COLO668 (cell line): ENCODE measurements at regions not wholly inside any gene's neighbourhood (a gene's known extent, or its start where the extent isn't known, plus 50 kb on each side); places are given as distances from the start of the nearest gene placed in this dataset.
"Not testable (repeated sequence)": the region's sequence is repeated elsewhere in the genome, so short reads cannot be mapped to it uniquely, and the experiment has no call there.

Source experiments
- DNase-seq: peaks from one replicate; lab custom pipeline; 2025; ENCODE audit not compliant: unreplicated experiment; lab: John Stamatoyannopoulos, UW

- DNase-seq, result no peak
Observed at GRCh38 chr3:197373096-197373495, 74.7 kb upstream of the DLG1 start.

- no peak for DNase-seq
Observed at GRCh38 chr3:197372047-197372661, 73.7 kb upstream of the DLG1 start.

DNA sequence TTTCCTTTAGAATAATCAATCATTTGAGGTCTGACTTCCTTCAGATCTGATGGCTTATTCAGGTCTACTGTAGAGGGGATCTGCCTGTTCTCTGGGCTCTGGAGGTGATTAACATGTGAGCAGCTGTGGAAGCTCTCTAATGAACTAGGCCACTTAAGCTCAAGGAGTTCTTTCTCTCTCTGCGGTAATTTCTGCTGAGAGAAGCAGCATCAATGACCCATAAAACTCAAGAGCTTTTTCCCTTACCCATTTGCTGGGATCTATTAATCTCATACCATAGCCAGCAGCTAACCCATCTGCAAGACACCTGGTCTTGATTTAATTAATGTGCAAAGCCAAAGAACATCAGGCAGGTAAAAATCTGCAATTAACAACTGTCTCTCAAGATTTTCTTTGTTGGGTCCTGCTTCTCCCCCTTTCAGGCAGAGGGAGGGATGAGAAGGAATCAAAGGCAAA, 73.2 kb upstream of the DLG1 start:
- DNase-seq, result no peak

- DNase-seq, result no peak
Observed at GRCh38 chr3:197369545-197369944, 71.1 kb upstream of the DLG1 start.

GRCh38 chr3:197368821-197369220, 70.4 kb upstream of the DLG1 start:
- DNase-seq, result no peak

DNA sequence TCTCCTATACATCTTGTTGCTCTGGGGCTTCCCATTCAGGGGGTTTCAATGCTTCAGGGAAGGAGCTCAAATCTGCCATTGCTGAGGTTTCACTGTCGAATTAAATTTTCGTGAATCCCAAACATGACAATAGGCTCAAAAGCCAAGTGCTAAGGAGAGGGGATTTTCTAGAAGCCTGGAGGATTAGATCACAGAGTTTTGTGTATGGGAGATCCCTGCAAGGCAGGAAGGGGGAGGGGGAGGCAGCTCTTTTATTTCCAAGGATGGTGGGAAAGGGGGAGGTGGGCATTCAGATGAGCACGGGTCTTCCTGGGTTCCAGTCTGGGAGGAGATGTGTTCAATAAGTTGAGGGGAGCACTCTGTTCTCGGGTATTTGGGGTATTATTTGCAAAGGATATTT, 69.9 kb upstream of the DLG1 start:
- no peak for DNase-seq

DNA sequence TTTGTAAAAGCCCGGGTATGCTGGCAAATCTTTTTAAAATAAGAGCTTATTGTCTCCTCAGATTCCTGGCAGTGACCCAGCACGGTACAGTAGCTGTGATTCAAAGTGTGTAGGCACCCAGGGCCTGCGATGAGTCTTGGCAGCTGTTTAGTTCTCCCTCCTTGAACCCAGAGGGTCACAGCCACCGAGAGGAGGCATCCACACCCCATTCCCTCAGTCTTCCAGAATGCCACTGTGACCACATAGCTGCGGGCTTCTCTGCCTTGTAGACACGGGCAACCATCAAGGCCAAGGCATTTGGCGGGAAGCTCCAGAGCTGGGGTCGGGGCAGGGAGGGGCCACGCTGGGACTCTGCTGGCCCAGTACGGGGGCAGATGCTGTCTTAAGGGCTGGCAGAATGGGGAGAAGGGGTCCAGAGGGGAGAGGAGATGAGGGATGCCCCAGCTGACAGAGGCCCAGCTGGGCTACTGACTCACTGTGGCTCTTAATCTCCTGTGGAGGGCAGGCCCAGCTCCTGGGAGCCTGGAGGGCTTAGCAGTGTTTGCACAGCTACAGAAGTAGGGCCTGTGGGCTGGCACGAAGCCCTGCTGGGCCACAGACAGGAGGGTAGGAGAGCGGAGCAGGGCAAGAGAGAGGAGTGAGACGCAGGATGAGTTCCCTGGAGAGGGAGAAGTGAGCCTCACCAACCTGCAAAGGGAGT, 68.8 kb upstream of the DLG1 start:
- DNase-seq, result peak; percentile 29

- no peak for DNase-seq
Observed at GRCh38 chr3:197366301-197367044, 68.1 kb upstream of the DLG1 start.

DNA sequence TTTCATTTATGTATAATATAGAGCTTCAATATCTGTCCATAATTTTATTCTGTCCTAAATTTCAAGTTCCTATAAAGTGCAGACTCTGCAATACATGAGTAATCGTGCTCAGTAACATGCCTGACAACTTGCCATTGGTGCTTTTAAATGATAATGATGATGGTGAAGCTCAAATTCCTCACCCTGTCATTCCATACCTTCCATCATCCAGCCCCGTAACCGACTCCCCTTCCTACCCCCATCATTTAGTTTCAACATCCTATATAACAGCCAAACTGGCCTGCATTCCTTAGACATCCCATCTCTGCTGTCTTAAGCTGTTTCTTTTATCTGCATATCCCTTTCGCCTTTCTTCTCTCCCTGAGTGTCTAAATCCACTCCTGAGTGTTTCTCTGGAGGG, 67.2 kb upstream of the DLG1 start:
- no peak for DNase-seq

- DNase-seq, result no peak
Observed at GRCh38 chr3:197364410-197365071, 66.1 kb upstream of the DLG1 start.

GRCh38 chr3:197363553-197364409, 65.4 kb upstream of the DLG1 start:
- DNase-seq, result no peak

- DNase-seq, result no peak
Observed at GRCh38 chr3:197362081-197362480, 63.7 kb upstream of the DLG1 start.

GRCh38 chr3:197360095-197360494, 61.7 kb upstream of the DLG1 start:
- DNase-seq, result not testable (repeated sequence)

GRCh38 chr3:197359476-197359875, 61.1 kb upstream of the DLG1 start:
- not testable (repeated sequence) for DNase-seq

- no peak for DNase-seq
Observed at GRCh38 chr3:197356741-197357140, 58.3 kb upstream of the DLG1 start.

DNA sequence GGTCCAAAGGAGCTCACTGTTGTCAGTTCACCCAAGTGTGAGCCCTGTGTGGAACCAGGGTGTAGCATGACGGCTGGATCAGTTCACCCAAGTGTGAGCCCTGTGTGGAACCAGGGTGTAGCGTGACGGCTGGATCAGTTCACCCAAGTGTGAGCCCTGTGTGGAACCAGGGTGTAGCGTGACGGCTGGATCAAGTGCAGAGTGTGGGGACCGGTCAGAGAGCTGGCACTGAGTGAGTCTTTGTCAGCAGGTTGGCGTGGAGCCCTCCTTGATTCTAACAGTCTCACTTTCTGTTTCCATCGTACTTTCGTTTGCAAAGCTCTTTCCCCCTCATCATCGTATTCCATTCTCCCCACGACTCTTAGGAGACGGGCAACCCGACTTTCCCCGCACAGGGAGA, 57.9 kb upstream of the DLG1 start:
- DNase-seq, result no peak

- DNase-seq, result no peak
Observed at GRCh38 chr3:197355713-197356112, 57.3 kb upstream of the DLG1 start.

DNA sequence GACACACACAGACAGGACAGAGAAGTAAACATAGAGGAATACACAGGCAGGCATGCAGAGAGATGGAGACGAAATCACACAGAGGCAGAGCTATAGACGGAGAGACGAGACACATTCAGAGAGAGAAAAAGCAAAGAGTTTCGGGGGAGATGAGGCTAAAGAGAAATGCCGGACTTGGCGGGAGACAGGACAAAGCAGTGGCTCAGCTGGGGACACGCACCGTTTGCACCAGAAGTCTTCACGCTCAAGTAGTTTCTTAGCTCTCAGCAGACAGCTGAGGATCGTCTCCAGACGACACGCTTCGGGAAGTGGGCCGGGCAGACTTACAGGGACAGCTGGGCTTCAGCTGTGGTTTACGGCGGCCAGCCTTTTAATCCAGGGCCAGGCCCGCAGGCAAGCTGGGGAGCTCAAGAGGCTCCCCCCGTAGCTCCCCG, 56.2 kb upstream of the DLG1 start:
- DNase-seq, result no peak

- DNase-seq, result no peak
Observed at GRCh38 chr3:197353867-197354567, 55.6 kb upstream of the DLG1 start.
